ENCODE measurements at regions not wholly inside any gene's neighbourhood (a gene's known extent, or its start where the extent isn't known, plus 50 kb on each side); places are given as distances from the start of the nearest gene placed in this dataset.

GRCh38 chr20:6966721-6967120 lies 199.2 kb downstream of the BMP2 start (continued):
- no peak for TF ChIP-seq PATZ1 (CRISPR knock-in tag; IDR thresholded peaks at IDR 0.05; ENCODE audit: borderline replicate concordance)
- TF ChIP-seq CREB5 (CRISPR knock-in tag; IDR thresholded peaks at IDR 0.05; ENCODE audit: low read depth): no peak
- no peak for TF ChIP-seq ZNF8 (CRISPR knock-in tag; IDR thresholded peaks at IDR 0.05)
- no peak for TF ChIP-seq ZNF565 (CRISPR knock-in tag; conservative IDR thresholded peaks at IDR 0.05; ENCODE audit: low read depth)
- no peak for TF ChIP-seq GLIS3 (CRISPR knock-in tag; IDR thresholded peaks at IDR 0.05)
- TF ChIP-seq BACH2 (CRISPR knock-in tag; IDR thresholded peaks at IDR 0.05; ENCODE audit: borderline replicate concordance): no peak
- TF ChIP-seq OSR1 (CRISPR knock-in tag; IDR thresholded peaks at IDR 0.05): no peak
- TF ChIP-seq ESRRG (CRISPR knock-in tag; IDR thresholded peaks at IDR 0.05): no peak
- no peak for TF ChIP-seq TCF4 (CRISPR knock-in tag; IDR thresholded peaks at IDR 0.05; ENCODE audit: borderline replicate concordance)
- no peak for TF ChIP-seq ZFP30 (CRISPR knock-in tag; IDR thresholded peaks at IDR 0.05)
- no peak for TF ChIP-seq ISL1 (CRISPR knock-in tag; IDR thresholded peaks at IDR 0.05)
- no peak for TF ChIP-seq PPARA (CRISPR knock-in tag; IDR thresholded peaks at IDR 0.05; ENCODE audit: borderline replicate concordance)

GRCh38 chr20:6974838-6975237 lies 207.4 kb downstream of the BMP2 start:
- ATAC-seq: no peak

GRCh38 chr20:6975311-6975710 lies 207.8 kb downstream of the BMP2 start:
- no peak for ATAC-seq

More at GRCh38 chr20:6974838-6975237, 207.4 kb downstream of the BMP2 start:
- TF ChIP-seq ZC3H10 (CRISPR knock-in tag; IDR thresholded peaks at IDR 0.05) (no peak), ESRRG (CRISPR knock-in tag; IDR thresholded peaks at IDR 0.05) (no peak), PPARA (CRISPR knock-in tag; IDR thresholded peaks at IDR 0.05; ENCODE audit: borderline replicate concordance) (no peak), ZNF565 (CRISPR knock-in tag; conservative IDR thresholded peaks at IDR 0.05; ENCODE audit: low read depth) (no peak), POU6F1 (CRISPR knock-in tag; IDR thresholded peaks at IDR 0.05; ENCODE audit: borderline replicate concordance, low read depth) (no peak), ISL1 (CRISPR knock-in tag; IDR thresholded peaks at IDR 0.05) (no peak), OSR1 (CRISPR knock-in tag; IDR thresholded peaks at IDR 0.05) (no peak)

GRCh38 chr20:6976106-6976900 lies 208.8 kb downstream of the BMP2 start:
- no peak for ATAC-seq
- TF ChIP-seq BACH2 (CRISPR knock-in tag; IDR thresholded peaks at IDR 0.05; ENCODE audit: borderline replicate concordance) (no peak), GLIS3 (CRISPR knock-in tag; IDR thresholded peaks at IDR 0.05) (no peak), PPARA (CRISPR knock-in tag; IDR thresholded peaks at IDR 0.05; ENCODE audit: borderline replicate concordance) (no peak), ZC3H10 (CRISPR knock-in tag; IDR thresholded peaks at IDR 0.05) (no peak), CSDC2 (CRISPR knock-in tag; IDR thresholded peaks at IDR 0.05) (no peak), PATZ1 (CRISPR knock-in tag; IDR thresholded peaks at IDR 0.05; ENCODE audit: borderline replicate concordance) (no peak), ZNF565 (CRISPR knock-in tag; conservative IDR thresholded peaks at IDR 0.05; ENCODE audit: low read depth) (no peak), ZNF8 (CRISPR knock-in tag; IDR thresholded peaks at IDR 0.05) (no peak), ZFP3 (CRISPR knock-in tag; IDR thresholded peaks at IDR 0.05) (no peak), OSR1 (CRISPR knock-in tag; IDR thresholded peaks at IDR 0.05) (no peak), SNAI2 (CRISPR knock-in tag; IDR thresholded peaks at IDR 0.05) (no peak)

More at GRCh38 chr20:6975311-6975710, 207.8 kb downstream of the BMP2 start:
- TF ChIP-seq ZFP30 (CRISPR knock-in tag; IDR thresholded peaks at IDR 0.05) (no peak), BACH2 (CRISPR knock-in tag; IDR thresholded peaks at IDR 0.05; ENCODE audit: borderline replicate concordance) (no peak), POU6F1 (CRISPR knock-in tag; IDR thresholded peaks at IDR 0.05; ENCODE audit: borderline replicate concordance, low read depth) (no peak), SNAI2 (CRISPR knock-in tag; IDR thresholded peaks at IDR 0.05) (no peak), CSDC2 (CRISPR knock-in tag; IDR thresholded peaks at IDR 0.05) (no peak), ZNF565 (CRISPR knock-in tag; conservative IDR thresholded peaks at IDR 0.05; ENCODE audit: low read depth) (no peak), PPARA (CRISPR knock-in tag; IDR thresholded peaks at IDR 0.05; ENCODE audit: borderline replicate concordance) (no peak), ESRRG (CRISPR knock-in tag; IDR thresholded peaks at IDR 0.05) (no peak), TOX (CRISPR knock-in tag; IDR thresholded peaks at IDR 0.05; ENCODE audit: borderline replicate concordance) (no peak)

Data from SK-N-SH treated with all-trans-retinoic acid at 6 μM for 48 hours (cell line).